Stimulated activated CD8-positive, alpha-beta memory T cell treated with anti-CD3 and anti-CD28 coated beads, Interleukin-15, amount 100 ng/mL, for 1 hour (primary cell): ENCODE measurements at regions not wholly inside any gene's neighbourhood (a gene's known extent, or its start where the extent isn't known, plus 50 kb on each side); places are given as distances from the start of the nearest gene placed in this dataset.

ENCODE experiments used
- DNase-seq: peaks from one replicate; pipeline ENCODE4 v3.0.0-alpha.2; 2020; ENCODE audit warnings: low read depth

DNA sequence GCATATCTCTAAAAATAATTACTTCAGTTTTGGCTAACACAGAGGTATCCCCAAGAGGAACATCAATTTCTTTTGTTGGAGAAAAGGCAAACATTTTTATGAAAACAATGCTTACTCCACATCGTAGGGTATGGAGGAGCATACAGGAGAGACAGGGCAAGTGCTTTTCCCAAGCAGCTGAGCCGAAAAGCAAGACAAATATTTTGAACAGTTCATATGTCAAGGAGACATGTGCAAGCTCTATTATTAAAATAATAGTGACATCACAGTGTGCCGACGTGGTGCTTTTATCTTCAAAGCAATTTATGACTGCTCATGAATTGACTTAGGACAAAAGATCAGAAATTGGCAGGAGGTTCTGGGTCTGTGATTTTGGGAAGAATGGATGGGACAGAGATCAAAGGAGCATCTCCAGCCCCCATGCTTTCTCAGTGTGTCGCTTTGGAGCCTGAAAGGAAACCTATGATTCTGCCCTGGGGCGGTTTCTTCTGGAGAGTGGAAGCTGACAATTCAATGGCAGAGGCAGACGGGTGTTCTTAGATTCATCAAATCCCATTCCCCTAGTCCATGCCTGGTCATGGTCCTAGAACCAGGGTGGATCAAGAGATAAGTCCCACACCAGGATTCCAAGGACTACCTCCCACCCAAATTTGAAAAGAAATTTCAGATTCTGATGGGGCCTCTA lies 97.1 kb downstream of the JCAD start:
- DNase-seq: no peak

DNA sequence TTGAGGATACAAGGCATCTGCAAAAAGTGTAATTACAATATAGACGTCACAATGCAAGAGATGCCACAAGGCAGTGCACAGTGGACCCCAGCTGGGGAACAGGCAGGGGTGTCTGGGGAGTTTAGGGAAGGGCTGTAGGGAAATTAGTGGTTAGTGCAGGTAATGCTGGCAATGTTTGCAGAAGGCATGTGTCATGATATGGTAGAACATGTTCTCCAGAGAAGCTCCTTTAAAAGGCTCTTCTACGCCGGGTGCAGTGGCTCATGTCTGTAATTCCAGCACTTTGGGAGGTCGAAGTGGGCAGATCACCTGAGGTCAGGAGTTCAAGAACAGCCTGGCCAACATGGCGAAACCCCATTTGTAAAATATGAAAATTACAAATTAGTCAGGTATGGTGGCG lies 98.0 kb downstream of the JCAD start:
- DNase-seq: no peak

DNA sequence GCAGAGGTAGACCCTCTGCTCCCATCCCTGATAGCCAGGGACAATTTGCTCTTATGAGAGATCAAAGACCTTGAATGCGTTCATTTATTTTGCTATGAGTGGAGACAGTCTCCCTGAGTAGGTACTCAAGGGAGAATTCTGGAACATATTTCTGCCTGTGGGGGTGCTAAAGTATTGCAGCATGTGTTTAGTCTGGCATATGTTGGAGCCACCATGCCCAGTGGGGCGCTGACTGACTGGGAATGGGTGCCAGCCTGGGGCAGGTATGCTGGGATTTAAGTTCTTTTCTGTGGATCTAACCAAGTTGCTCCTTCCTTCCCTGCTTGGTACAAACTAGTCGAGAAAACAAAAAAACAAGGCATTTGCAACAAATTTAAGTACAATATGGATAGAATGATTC lies 99.1 kb downstream of the JCAD start:
- no peak for DNase-seq

DNA sequence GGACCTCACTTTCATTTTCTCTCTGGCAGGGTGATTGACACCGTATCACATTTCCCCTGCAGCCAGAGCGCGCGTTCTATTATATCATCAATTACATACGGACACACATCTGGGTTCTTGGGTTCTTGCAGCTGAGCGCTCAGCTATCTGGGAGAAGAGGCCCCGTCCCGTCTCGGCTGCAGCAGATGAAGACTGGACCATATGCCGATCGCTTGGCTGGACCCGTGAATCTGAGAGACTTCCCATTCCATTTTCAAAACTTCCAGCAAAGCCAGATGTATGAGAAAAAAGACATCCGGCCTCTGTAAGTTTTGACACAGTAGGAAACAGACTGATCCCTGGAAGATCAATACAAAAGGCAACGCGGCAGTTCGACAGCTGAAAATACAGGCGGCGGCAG lies 99.8 kb downstream of the JCAD start:
- DNase-seq: no peak

- DNase-seq: no peak
These were observed 100.9 kb downstream of the JCAD start for GRCh38 chr10:29958440-29958839.

DNA sequence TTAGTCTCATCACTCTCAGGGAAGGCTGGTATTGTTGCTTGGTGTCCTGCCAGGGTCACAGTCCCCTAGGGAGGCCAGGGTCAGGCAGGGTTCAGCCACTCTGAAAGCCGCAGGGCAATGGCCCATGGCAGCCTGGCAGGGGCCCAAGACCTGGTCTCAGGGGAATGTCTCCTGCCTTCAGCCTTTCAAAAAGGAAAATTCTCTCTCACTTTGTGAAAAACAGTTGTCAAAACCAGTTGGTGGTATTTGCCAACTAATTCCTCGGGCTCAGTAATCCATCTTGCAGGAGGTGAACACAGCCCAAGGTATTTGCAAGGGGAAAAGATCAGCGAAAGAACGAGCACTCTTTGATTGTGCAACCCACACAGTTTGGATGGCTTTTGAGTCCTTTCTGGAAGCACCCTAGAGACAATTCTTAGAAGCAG lies 101.5 kb downstream of the JCAD start:
- no peak for DNase-seq

DNA sequence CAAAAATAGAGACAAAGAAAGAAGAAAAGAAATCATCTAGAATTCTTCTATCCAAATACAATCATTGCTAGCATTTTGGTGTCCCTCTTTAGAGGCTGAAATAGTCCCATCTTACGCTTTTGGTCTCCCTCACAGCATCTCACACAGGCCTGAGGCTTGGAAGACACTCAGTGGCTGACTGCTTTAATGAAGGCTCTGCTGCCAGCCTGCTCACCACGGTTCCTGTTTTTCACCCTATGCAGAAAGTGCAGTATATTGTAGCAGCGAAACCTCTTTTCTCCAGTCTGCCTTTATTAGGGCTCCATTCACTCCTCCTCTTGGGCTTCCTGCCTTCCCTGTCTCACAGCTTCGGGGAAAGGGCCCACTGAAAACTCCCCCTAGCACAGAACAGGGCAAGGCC lies 102.2 kb downstream of the JCAD start:
- no peak for DNase-seq

DNA sequence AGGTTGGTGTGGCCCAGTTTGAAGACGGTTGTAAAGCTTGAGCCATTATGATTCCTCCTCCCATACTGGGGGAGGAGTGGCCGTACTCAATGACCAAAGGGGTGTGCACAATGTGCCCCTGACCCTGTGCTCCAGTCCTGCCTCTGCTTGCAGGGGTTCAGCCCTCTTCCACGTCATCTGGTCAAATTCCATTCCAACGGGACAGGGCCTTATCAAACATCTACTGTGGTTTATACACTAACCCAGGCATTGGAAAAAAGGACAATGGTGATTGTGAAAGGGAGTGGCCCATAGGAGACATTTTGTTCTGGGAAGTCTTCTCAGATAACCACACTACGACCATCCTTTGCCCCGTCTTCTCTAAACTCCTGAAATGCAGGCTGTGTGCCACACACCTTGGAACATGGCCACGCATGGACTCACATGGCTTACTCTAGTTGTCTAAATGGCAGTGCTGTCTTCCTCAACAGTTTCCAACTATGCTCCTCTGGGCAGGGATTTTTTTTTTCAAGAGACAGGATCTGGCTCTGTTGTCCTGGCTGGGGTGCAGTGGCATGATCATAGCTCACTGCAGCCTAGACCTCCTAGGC lies 103.0 kb downstream of the JCAD start:
- DNase-seq: no peak

DNA sequence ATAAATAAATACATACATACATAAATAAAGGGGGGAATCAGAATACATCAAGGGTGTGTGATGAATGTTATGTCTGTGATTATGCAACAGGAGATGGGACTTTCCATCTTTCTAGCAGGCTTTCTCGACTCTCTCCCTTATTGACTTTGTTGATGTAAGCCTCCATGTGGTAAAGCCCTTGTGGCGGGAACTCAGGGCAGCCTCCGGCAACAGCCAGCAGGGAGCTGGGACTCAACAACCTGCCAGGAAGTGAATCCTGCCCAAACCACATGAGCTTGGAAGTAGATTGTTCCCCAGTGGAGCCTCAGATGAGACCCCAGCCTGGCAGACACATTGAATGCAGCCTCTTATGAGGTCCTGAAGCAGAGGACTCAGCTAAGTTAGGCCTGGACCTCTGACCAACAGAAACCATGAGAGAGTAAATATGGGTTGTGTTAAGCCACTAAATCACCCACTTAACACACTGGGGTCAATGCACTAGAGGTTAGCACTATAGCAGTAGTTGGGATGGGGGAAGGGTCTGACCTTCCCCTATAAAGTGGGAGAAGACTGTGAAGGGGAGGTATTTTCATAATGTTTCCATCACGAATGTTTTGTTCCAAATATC lies 104.0 kb downstream of the JCAD start:
- no peak for DNase-seq

GRCh38 chr10:29951441-29951931 lies 107.9 kb downstream of the JCAD start:
- no peak for DNase-seq

- no peak for DNase-seq
These were observed 109.0 kb downstream of the JCAD start for GRCh38 chr10:29950391-29950790.

DNA sequence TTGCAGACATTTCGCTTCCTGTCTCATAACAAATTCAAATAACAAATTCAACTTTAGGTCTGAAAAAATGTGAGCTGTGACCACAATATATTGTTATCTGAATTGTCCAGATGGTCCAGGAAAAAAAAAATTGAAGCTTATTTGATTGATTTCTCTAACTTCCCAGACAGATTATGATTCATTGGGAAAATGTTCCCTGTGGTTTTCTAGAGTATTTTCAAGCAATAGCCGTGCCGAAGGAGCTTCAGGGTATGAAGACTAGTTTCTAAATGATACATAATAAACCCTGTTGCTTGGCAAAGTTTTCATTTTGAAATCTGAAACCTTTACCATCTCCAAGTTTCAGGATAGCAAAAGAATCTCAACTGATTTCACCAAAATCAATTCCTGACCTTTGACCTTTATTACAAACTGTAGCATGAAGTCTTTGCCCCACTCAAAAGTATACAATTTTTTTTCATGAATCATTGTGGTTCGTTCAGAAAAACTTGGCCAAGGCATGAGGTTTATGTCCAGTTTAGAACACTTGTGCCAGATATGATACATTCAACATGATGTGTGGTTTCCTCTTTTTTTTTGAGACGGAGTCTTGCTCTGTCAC lies 109.9 kb downstream of the JCAD start:
- DNase-seq: no peak

DNA sequence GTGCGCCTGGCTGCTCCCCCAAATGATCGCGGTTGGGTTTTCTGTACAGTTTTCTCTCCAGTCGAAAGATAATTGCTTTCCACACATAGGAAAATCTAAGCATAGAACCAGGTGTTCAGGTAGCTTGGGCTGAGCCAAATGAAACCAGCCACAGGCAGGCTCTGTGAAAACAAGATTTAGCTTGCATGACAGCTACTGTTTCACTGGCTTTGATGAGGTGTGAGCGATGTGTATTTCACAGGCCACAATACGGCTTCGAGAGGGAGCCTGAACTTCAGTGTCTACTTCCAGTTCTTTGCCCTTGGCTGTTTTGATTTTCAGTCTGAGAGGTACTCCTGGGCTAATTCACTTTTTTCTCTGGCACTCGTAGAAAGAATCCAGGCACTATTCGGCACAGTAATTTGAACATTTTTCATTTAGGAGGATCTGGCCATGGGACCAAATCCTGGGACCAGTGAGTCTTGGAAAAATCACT lies 110.5 kb downstream of the JCAD start:
- no peak for DNase-seq

GRCh38 chr10:29947701-29948060 lies 111.7 kb downstream of the JCAD start:
- no peak for DNase-seq

DNA sequence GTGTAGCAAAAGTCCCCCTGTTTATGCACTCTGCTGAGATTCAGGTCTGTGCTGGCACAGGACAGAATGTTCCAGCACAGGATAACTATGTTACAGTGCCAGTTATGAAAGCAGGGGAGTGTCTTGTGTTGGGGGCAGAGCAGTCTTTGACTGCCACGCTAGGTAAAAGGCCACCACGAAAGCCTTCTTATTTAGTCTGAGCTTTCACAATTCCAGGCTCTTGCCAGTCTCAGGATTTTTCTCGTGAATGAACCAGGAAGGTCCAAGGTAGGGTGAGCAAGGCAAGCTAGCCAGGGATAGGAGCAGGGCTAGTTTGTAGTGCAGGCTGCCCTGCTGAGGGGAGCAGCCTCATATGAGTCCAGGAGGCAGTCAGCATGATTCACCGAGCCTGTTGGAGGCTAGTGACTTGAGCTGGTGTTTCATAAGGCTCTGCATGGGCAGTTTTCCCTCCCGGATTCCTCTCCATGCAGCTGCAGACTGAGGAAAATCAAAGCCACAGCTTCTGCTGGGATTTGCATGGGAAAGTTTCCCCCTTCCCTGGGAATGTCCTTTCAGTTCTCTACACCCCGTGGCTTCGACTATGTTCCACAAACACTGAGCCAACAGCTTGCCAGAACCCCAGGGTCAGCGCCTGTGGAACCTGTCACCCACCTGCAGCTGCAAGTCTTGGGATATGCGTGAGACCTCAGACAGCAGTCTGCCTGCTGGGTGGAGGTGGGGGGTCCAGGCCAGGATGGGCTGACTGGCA lies 112.3 kb downstream of the JCAD start:
- DNase-seq: no peak

- DNase-seq: no peak
These were observed 112.8 kb downstream of the JCAD start for GRCh38 chr10:29946614-29946952.

- no peak for DNase-seq
These were observed 117.9 kb downstream of the JCAD start for GRCh38 chr10:29941476-29941875.

GRCh38 chr10:29932991-29933390 lies 126.4 kb downstream of the JCAD start:
- DNase-seq: no peak

DNA sequence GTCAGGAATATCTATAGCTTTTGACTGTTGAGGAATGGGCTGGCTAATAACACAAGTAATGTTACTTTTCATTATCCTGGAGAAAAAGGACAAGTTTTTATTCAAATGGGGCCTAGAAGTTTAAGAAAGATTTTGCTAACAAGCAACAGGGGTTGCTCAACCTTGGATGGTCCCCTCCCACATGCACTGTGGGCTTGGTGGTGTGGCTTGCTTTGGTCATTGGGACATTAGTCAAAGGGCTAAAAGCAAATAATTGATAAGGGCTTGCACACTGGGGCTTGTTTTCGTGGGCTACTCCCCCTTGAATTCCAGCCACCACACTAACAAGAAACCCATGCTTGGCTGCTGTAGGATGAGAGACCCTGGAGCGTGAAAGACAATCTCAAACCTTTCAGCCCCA lies 127.6 kb downstream of the JCAD start:
- no peak for DNase-seq

GRCh38 chr10:29929006-29929405 lies 130.4 kb downstream of the JCAD start:
- DNase-seq: no peak

DNA sequence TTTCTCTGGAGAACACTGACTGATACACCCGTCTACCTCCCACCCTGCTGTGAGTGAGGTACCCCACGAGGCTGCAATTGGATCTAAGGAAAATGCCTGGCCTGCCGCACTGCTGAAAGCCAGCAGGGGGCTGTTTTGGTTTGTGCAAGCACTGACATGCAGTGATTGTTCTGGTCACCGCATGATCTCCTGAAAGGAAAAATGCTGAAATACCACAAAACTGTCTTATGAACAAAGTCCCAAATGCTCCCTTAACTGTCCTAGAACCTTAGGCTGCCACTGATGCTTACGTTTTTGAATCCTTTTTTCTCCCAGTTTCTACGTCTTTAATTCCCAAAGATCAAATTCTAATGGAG lies 132.7 kb downstream of the JCAD start:
- DNase-seq: no peak
